HG02678 (cell line): ENCODE measurements at regions not wholly inside any gene's neighbourhood (a gene's known extent, or its start where the extent isn't known, plus 50 kb on each side); places are given as distances from the start of the nearest gene placed in this dataset.

ENCODE experiments used
- ATAC-seq: cut with Tn5 transposase; IDR thresholded peaks from one replicate; pipeline ENCODE4 v1.9.1; 2021; ENCODE audit warnings: mild to moderate bottlenecking, moderate library complexity; ENCODE audit not compliant: unreplicated experiment

DNA sequence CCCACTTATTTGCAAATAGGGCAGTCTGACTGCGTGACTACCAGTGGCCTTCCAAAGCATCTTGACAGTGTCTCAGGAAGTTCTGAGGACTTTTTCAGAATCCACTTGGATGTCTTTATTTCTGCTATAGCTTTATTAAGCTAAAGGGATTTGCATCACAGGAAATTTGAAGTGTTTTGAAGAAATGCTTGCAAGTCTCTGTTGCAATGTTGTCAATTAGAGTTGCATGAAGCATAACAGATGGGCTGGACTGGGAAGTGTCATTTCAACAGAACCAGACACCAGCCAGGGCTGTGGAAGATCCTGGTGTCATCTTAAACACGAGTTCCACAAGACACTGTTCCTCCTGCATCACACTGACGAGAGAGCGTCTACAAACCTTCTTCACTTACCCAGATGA lies 224.5 kb downstream of the EN1 start:
- ATAC-seq = no peak

DNA sequence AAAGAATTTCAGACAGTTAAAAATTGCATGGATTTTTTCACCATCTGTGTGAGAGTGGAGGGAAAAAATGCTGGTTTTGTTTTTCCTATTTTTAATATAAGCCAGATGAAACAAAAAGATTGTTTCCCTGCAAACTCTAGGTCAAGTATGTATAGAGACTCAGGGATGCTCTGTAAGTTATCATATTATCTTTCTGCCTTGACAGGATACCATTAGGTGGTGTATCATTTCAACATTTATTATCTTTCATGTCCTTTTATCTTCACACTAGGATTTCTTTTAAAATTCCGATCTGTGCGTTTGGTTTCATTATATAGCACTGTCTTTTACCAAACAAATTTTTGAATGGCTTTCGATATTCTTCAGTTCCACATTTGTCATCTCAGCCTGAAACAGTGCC lies 225.3 kb downstream of the EN1 start:
- ATAC-seq = no peak

DNA sequence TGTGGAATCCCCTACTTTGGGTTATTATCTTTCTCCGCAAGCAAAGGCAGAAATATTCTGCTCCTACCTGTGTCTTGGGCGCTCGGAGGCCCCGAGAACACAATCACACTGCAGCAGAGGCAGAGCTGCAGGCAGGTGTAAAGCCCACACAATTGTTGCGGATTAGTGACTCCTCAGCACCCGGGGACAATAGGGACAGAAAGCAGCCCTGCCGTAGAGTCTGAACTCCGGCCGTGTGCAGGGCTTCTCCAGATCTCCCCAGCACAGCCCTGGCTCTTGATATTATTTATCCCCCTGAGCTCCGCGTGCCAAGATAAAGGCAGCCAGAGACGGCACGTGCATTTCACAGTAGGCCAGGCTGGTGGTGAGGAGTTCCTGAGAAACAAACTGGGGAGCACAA lies 229.2 kb downstream of the EN1 start:
- ATAC-seq = no peak

DNA sequence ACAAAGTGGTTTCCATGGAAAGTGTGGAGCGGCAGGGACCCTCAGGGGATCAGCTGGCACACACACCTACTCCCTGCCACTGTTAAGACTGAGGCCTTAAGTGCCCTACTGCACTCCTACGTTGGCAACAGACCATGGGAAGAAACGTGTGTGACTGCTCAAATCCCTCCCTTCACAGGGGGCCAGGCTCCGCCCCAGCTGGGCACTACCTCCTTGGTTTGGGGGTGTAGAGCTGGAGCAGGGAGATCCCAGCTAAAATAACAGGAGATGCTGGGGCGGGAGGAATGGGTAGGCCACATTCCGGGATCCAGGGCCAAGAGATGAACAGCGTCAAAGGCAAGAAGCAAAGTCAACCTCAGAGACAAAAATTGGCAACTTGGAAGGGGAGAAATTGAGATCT lies 231.0 kb downstream of the EN1 start:
- ATAC-seq = no peak

DNA sequence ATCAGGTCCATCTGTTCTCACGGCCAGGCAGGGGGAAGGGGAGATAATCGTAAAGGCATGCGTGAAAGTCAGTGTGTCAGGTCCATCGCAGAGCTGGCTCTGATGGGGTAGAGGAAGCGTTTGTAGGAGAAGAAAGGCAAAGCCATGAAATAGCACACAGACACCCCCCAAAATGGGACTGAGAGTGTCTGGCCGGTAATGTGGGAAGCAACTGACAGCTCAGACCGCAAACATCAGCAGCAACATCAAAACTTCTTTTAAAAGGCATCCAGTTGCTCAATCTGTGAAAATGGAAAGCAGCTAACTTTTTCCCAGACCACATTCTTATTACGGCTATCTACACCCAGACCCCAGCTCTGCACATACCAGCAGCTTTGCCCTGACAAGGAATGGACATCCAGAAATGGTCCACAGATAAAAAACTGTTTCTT lies 232.6 kb downstream of the EN1 start:
- ATAC-seq = no peak

DNA sequence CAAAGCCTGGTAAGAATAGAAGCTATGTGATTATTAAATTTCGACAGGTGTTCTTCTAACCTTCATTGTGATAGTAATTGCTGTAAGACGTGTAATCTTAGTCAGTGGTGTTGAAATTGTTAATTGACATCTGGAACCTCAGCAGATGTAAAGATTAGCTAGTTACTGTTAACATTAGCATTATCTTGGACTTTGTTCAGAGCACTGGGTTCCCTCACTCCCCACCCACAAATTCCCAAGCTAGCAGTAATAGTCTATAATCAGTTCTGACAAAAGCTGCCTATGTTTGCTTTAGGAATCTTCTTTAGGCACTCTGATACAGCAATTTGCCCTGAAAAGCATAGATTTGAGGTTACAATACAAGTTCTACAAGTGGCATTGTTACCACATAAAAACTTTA lies 233.7 kb downstream of the EN1 start:
- no peak for ATAC-seq

DNA sequence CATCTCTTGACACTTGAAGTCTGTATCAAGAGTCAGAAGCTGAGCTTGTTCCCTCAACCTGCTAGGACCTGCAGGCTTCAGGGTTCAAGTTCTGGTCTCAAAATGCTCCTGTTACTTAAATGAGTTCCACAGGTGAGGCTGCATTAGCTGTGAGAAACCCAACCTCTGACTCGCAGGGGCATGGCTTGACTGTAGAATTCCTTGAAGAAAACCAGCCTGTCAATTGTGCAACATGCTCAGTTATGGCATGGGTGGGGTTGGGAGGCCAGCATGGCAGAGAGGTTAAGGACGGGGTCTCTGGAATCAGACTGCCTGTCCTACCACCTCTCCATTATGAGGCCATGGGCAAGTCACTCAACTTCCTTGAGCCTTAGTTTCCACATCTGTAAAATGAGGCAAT lies 235.8 kb downstream of the EN1 start:
- no peak for ATAC-seq

DNA sequence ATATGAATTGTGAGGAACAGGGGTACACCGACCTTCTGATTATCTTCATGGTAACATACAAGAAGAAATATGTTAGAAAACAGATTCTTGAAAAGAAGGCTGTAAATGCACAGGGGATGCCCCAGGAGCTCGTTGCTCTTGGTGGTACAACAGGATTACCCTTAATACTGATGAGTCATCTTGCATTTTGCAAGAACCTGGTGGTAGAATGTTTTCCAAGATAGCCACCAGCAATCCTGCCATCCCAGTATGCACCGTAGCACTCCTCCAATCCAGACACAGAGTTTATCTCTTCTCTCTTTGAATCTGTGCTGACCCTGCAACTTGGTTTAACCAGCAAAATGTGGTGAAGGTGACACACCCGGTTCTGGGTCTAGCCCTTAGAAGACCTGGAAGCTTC lies 238.3 kb downstream of the EN1 start:
- ATAC-seq = no peak

DNA sequence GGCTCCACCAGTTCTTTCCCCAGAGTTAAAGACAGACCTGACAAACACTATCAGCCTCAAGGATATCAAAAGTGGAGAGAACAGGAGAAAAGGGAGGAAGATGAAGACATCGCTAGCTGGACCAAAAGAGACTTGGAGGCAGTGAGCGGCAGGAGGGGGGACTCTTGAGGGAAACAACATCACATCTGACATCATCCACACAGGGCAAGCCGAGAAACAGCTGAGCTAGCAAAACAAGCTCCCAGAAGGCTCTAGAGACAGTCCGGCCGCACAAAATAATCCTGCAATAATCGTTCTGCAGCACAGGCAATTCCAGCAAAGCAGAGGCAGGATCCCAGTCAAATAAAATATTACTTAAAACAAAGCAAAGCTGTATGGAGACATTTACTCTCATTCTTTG lies 239.8 kb downstream of the EN1 start:
- no peak for ATAC-seq

DNA sequence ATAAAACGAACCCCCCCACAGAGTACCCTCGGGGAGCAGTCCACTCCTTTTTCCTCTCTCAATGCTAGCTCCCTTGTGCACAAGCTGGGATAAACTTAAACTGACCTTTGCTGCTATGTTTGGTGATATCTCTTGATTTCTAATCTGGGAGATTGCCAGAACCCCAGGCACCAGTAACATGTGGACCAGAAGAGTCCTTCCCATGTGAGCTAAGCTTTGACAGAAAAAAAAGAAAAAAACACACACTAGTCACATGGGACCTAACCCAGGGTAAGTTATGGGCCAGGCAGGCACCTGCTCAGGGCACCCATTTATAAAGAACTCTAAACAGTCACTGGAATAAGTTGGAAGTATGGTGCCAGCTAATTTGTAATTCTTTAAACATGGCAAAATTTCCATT lies 242.6 kb downstream of the EN1 start:
- no peak for ATAC-seq

DNA sequence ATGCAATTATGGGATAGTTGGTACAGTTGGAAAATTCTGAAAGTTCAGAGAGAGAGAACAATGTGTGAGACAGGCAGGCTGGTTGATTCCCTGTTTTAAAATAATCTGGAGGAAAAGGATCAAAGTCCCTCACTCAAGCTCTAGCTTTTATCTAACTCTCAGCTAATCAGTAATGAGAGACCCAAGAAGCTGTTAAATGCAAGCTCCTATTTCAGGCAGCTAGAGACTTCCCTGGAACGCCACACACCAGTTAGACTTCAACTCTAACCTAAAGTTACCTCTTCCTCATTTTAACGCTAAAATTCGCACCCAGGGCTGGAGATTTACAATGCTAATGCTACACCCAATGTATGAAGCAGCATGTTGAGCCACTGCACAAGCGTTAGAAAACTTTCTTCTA lies 243.1 kb downstream of the EN1 start:
- ATAC-seq = no peak

DNA sequence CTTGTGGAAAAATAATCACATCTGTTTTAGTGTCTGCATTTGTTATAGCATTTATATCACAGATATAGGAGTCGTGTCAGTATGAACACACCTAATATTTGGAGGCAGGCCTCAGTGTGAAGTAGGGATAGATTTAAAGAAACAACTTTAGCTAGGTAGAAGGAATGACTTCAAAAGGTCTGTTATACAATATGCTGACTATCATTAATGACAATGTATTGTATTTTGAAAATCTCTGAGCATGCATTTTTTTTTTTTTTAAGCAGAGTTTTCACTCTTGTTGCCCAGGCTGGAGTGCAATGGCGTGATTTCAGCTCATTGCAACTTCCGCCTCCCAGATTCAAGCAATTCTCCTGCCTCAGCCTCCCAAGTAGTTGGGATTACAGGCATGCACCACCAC lies 248.3 kb downstream of the EN1 start:
- ATAC-seq = no peak

DNA sequence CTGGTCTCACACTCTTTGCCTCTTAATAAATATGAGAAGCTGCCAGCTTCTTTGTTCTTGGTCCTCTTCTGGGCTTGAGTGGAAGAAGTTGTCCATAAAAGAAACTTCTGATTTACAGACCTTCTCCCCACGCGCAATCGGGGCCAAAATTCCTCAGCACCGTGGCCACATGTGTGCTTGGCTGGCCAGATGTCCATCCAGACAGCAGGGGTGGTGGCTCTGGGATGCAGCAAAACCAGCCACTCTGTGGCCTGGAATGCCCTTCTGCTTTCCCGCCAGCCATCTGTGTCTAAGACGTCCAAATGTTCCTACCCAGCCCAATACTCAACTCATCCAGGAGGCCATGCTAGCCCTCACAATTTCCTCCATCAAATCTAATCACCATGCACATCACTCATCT lies 250.8 kb downstream of the EN1 start:
- no peak for ATAC-seq

DNA sequence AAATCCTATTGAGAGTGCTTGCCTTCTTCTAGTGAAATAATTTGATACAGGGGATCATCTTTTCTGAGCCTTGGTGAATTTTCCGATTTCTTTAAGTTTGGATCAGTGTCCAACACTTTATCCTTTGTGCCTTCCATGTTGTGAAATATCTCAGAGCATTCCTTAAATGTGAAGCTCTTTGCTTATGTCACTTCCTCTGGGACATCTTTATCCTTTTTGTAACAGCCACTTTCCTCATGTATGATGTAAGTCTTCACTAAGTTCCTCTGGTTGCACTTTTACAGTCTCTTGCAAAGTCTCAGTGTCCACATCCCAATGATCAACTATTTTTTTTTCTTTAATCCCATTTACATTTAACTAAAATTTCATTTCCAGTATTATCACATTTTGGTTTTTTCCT lies 254.2 kb downstream of the EN1 start:
- ATAC-seq = no peak

DNA sequence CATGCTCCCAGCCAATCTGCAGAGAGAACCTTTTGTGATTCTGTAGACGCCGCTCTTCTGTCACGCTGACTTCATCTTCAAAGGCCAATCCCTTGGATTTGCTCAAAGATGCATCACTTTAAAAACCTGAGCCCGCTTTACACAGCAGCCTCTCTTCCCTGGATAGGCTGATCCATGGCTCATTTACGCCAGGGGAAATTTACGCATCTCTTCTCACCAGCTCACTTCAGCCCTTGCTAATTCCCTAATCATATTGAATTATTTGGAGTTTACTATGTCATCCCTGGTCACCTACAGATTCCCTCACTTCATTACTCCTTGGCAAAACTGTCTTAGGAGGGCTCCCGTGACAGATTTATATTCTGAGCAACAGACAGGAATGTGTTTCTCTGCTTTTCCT lies 256.2 kb downstream of the EN1 start:
- ATAC-seq = no peak

DNA sequence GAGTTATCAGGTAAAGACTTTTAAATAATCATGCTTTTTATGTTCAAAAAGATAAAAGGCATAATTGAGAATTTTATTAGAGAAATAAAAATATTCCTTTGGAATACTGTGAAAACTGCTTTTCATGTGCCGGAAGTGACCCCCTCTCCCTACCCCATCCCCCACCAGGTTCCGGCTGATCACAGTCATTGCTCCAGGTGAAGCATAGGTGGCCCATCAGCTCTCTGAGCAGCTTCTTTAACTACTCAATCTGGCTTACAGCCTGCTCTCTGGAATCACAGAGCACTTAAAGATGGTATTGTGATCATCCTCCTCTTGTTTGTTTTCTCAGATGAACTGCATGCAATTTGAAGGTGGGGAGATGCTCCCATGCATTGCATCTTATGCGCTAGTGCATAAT lies 257.7 kb downstream of the EN1 start:
- no peak for ATAC-seq

DNA sequence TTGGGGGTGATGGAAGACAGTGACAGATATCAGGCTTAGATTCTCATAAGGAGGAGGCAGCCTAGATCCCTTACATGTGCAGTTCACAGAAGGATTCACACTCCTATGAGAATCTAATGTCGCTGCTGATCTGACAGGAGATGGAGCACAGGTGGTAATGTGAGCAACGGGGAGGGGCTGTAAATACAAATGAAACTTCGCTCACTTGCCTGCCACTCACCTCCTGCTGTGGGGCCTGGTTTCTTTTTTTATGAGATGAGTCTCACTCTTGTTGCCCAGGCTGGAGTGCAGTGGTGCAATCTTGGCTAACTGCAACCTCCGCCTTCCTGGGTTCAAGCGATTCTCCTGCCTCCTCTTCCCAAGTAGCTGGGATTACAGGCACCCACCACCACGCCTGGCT lies 258.6 kb downstream of the EN1 start:
- no peak for ATAC-seq

DNA sequence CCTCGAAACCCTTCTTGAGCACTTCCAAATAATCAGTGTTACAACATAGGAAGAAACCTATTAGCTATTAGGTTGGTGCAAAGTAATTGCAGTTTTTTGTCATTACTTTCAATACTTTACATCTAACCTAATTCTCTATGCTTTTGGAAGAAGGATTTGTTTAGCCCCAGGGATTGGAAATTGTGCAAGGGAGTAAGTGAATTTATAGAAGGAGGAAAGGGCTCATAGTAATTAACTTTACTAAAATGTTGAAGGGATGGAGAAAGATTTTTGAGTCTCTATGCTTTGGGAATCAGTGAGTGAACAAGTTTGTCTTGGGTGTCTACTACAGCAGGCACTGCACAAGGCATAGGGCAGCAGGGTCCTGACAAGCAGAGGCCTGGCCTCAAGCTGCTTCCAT lies 261.1 kb downstream of the EN1 start:
- ATAC-seq = no peak

DNA sequence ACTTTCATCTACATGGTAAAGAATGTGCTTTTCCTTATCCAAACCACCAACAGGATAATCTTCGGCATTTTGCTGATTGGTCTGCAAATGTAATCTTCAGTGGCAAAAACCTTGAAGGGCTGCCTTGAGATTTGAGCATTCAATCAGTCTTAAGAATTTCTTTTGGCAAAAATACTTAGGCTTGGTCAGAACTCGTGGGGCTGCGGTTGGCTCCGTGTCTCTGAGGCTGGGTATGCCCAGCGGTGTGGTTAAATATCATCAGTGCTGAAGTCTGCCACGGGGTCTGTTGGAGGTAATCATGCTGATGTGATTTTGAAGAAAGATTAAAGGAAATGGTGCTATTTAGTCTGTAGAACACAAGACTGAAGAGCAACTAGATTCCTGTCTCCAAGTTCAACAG lies 262.6 kb downstream of the EN1 start:
- no peak for ATAC-seq

DNA sequence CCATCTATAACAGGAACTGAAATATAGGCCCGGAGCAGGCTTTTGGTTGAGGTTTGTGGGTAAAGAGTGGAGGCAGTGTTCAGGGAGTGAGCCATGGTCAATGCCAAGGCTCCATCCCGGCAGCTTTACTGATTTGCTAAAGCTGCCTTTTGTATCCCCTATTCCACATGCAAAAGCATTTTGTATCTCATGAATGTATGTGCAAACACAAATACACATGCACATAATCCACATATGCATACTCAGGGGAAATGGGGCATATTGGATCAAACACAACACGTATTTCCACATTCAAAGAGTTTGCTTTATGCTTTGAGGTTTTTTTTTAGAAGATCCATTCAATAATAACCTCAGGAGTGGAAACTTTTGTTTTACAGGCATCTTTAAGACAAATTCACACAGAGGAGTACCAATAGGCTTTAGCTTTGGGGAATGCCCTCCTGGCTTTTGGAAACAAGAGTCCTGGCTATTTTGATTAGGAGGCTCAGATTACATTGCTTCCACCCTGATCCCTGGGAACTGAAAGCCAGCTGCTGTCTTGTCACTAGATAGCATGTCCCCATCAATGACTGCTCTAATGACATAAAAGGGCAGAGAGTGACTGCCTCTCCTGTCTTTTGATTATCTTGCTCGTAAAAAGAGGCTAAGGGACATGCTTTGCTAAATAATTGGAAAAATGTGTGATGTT lies 263.2 kb downstream of the EN1 start:
- no peak for ATAC-seq

DNA sequence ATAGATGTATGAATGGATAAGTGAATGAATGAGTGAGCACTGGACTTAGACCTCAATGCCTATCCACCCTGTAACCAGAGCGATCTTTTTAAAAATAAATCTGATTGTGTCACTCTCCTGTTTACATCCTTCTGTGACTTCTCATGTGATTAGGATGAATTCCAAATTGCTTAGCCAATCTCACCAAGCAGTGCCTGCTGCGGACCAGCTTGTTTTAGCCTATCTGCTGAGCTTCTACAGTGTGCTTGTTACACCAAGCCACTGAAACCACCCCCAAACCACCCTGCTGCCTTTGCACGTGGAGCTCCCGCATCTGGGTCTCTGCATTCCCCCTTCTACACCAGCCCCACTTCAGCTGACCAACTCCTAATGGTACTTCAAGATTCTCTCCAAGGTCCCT lies 265.4 kb downstream of the EN1 start:
- no peak for ATAC-seq

DNA sequence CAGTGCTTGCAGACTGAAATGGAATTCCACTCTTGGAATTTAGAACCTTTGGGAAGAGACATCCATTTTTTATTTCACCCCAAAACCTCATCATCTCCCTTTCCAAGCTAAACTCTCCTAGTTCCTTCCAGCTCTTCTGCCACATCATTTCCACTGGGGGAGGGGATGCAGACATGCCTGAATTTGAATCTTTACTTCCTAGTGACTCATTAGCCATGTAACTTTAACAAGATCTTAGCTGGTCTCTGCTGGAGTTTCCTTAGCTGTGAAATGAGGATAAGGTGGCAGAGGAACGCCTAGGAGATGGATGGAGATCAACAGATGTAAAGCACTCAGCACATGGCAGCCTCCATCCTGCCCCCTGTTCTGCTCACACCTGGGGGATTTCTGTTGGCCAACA lies 266.8 kb downstream of the EN1 start:
- ATAC-seq = no peak

DNA sequence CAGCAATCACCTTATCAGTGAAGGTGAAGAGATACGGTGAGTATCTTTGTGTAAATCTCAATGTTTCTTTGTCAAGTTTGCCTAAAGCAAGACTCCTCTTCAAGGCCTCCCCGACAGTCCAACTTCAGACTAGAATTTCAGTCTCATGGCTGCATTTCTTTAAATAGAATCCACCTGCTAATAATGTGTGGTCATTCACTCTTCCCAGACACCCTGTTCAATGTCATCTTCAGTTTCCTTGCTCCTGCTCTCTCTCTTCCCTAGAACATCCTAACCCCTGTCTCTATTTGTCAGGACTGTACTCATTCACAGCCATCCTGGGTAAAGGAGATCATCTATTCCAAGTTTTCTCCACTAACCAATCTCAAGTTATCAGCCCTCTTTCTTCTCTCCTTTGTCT lies 267.3 kb downstream of the EN1 start:
- no peak for ATAC-seq

DNA sequence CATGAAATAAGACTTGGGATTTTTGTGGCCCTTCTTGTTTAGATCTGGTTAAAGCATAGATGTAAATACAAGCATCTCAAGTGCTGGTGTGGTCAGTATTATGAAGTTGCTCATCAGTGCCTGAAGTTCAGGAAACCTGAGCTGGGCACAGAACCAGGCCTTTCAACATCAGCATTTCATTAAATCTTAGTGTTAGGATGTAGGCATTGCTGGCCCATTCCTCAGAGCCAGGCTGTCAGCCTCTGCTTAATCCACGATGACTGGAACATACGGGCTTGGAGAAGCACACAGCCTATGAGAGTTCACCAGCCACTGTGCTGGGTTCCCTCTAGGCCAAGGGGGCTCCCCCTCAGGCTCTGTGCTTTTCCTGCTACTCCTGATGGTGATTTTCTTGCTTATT lies 270.2 kb downstream of the EN1 start:
- no peak for ATAC-seq
